GM21390 (cell line): ENCODE measurements at regions not wholly inside any gene's neighbourhood (a gene's known extent, or its start where the extent isn't known, plus 50 kb on each side); places are given as distances from the start of the nearest gene placed in this dataset.

Experiments
- ATAC-seq: cut with Tn5 transposase; IDR thresholded peaks from one replicate; pipeline ENCODE4 v1.9.1; 2021; ENCODE audit not compliant: unreplicated experiment

DNA sequence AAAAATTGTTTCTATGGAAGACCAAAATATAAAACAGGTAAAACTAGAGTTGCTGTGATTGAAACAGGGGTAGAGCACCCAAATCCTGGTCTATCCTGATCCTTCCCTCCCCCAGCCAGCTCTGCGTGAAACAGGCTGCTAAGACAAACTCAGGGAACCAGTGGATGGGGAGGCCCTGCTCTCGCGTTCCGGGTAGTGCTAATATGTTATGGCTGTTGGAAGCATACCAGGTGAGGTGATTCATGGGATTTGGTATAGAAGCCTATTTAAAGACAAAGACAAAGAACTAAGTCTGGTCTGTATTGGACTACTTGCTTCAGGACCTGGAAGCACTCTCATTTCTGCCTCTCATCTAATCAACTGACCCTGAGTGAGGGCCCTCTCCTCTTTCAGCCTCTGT lies 63.0 kb upstream of the CCBE1 start:
- no peak for ATAC-seq

DNA sequence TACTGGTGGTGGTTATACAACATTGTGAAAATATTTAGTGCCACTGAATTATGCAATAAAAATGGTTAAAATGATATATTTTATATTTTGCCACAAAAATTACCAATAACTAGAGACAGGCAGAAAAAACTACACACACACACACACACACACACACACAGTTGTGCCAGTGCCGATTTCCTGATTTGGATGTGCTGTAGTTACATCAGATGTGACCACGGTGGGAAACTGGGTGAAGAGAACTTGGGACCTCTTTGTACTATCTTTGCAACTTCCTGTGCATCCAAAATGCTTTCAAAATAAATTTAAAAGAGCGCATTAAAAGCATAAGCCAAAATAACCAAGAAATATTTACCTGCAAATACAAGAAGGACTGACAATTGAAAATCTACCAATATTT lies 61.6 kb upstream of the CCBE1 start:
- ATAC-seq: no peak

DNA sequence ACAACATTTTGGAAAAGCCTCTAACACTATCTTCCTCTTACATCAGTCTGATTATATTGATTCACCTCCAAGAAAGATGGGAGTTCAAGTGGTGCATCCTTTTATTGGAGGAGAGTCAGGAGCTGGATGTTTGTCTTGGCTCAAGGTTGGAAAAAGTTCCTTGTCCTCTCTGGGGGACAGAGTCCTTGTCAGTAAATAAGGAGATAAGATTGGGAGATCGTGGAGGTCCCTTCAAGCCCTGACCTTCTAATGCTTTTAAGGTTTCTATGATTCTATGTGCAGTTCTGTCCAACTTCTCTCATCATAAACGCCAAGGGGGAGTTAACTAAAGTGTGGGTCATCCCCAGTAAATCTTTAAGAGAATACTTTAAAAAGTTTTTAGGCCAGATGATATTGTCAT lies 60.9 kb upstream of the CCBE1 start:
- ATAC-seq: no peak

DNA sequence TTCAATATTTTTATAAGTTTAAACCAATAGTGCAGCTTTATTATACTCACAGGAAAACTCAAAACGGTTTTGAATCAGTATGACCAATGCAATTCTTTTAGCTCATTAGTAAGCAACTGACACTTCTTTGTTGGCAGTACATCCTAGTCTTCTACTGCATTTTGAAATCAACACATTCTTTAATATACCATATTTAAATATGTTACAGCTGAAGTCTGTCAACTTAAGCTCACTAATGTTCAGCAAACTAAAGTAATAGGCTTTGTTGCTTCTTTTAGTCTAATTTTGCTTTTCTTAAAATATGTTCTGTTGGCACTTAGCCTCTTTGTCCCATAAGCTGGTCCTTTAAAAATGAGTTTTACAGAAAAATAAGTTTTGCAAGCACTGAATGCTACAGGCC lies 55.4 kb upstream of the CCBE1 start:
- no peak for ATAC-seq

DNA sequence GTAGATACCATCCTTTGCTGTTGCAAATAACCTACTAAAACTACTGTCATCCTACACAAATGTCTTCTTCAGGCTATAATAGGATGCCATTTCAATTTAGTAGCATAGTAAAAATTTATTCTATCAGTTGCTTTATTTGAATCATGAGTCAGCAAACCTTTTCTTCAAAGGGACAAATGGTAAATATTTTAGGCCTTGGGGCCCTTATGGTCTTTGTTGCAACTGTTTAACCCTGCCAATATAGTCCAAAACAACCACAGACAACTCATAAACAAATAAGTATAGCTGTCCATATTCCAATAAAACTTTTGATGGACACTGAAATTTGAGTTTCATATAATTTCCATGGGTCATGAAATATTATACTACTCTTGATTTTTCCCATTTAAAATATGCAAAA lies 54.0 kb upstream of the CCBE1 start:
- no peak for ATAC-seq

DNA sequence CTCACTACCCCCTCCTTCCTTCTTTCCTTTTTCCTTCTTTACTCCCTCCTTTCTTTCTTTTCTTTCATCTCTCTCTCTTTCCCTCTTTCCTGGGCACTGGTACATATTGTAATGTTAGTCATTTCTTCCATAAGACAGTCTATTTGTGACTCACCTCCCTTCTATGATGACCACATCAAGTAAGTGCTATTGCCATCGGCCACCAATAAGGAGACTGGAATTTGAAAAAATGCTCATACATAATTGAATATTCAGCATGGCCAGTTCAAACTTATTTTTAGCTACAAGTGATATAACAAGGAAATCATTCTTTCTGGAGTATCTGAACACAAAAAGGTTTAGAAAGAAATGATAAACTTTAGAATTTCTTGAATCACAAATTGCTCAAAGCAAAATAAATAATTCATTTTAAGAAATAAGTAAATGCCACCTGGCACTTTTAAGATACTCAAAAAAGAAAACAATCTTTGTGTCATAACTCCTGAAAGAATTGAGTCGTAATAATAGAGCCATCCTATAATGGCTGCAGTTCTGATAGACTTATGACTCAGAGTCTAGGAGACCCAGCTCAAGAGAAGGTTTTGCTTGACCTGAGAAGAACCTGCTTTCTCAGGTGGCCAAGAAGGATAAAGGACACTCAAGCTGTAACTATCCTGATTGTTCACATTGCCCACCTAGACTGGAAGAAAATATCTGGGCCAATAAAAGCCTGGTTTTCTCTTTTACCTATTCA lies 51.6 kb upstream of the CCBE1 start:
- ATAC-seq: no peak
